NT2/D1 (cell line): ENCODE measurements at regions not wholly inside any gene's neighbourhood (a gene's known extent, or its start where the extent isn't known, plus 50 kb on each side); places are given as distances from the start of the nearest gene placed in this dataset.

Source experiments
- SUZ12 ChIP-seq: IDR thresholded peaks from 2 replicates; pipeline ENCODE4 v1.6.1; 2011; ENCODE audit not compliant: insufficient read length, insufficient read depth; ENCODE audit errors: extremely low read depth
- YY1 ChIP-seq: IDR thresholded peaks from 2 replicates; pipeline ENCODE4 v1.6.1; 2011; ENCODE audit not compliant: insufficient read length, insufficient read depth
- ZNF274 ChIP-seq: IDR thresholded peaks from 2 replicates; pipeline ENCODE4 v1.6.1; 2011; ENCODE audit warnings: mild to moderate bottlenecking, low read depth, low read length

DNA sequence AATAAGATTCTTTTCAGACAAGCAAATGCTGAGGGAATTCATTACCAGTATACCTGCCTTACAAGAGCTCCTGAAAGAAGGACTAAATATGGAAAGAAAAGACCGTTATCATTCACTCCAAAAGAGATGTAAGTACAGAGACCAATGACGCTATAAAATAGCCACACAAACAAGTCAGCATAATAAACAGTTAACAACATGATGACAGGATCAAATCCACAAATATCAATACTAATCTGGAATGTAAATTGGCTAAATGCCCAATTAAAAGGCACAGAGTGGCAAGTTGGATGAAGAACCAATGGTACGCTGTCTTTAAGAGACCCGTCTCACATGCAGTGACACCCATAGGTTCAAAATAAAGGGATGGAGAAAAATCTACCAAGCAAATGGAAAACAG lies 349.6 kb upstream of the MPDZ start:
- TF ChIP-seq YY1 (no peak), ZNF274 (no peak), SUZ12 (no peak)
